HCT116 (cell line): ENCODE measurements at regions not wholly inside any gene's neighbourhood (a gene's known extent, or its start where the extent isn't known, plus 50 kb on each side); places are given as distances from the start of the nearest gene placed in this dataset.

Source experiments
- CTCF ChIP-seq, 3 experiments: fragments of 200-600 bp in 1 of 3; sonication (generic) in 1 of 3; IDR thresholded peaks in 2 of 3; conservative IDR thresholded peaks in 1 of 3; 2 replicates each; pipeline ENCODE4 v1.5.1; 2012 to 2017; ENCODE audit warnings: low read depth in 2 of 3, low read length in 2 of 3, antibody characterized with exemption in 1 of 3, borderline replicate concordance in 1 of 3, control low read depth in 1 of 3, mild to moderate bottlenecking in 1 of 3, mixed read lengths in 1 of 3, mixed run types in 1 of 3, moderate library complexity in 1 of 3; ENCODE audit not compliant: insufficient read depth in 1 of 3
- EZH2 ChIP-seq: fragments of 200-600 bp; sonication (generic); IDR thresholded peaks from 2 replicates; pipeline ENCODE4 v1.6.1; 2017; ENCODE audit warnings: antibody characterized with exemption, mixed run types
- EZH2phosphoT487 ChIP-seq: fragments of 200-600 bp; IDR thresholded peaks from 2 replicates; pipeline ENCODE4 v1.6.1; 2018; ENCODE audit warnings: antibody characterized with exemption, borderline replicate concordance
- FOSL1 ChIP-seq: IDR thresholded peaks from 2 replicates; pipeline ENCODE4 v1.6.1; 2012; ENCODE audit warnings: low read depth
- MAX ChIP-seq: IDR thresholded peaks from 2 replicates; pipeline ENCODE4 v1.6.1; 2012
- POLR2A ChIP-seq: IDR thresholded peaks from 2 replicates; pipeline ENCODE4 v1.7.0; 2011; ENCODE audit warnings: borderline replicate concordance; ENCODE audit not compliant: insufficient read depth, insufficient read length; ENCODE audit errors: extremely low read depth
- POLR2AphosphoS5 ChIP-seq: IDR thresholded peaks from 2 replicates; pipeline ENCODE4 v1.6.1; 2011; ENCODE audit warnings: mild to moderate bottlenecking, low read depth, low read length, moderate library complexity
- SP1 ChIP-seq: IDR thresholded peaks from 2 replicates; pipeline ENCODE4 v1.6.1; 2012; ENCODE audit warnings: low read depth
- SRF ChIP-seq: IDR thresholded peaks from 2 replicates; pipeline ENCODE4 v1.6.1; 2012; ENCODE audit warnings: low read depth
- ZNF274 ChIP-seq: fragments of 200-500 bp; sonication (Bioruptor generic); IDR thresholded peaks from 2 replicates; pipeline ENCODE4 v1.6.1; 2014; ENCODE audit warnings: mild to moderate bottlenecking, low read depth, low read length, inconsistent platforms

DNA sequence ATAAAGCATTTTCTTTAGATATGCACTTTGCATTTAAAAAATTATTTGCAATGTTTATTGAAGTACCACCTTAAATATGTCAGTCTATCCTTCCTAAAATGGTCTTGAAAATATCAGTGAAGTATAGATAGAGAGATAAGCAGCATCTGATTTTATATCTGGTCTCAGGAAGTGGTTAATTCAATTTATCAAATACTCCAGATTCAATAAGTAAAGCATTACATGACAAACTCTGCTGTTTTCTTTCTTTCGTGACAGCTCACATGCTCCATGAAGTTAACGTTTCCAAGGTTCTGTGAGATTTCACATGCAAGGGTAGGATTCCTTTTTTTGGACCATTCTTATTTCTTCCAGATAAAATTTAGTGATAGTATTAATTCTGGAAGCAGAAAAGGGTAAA lies 775.4 kb upstream of the ROBO1 start:
- TF ChIP-seq SP1 = no peak
- TF ChIP-seq CTCF (IDR thresholded peaks at IDR 0.05 in 2 of 3, conservative IDR thresholded peaks at IDR 0.05 in 1 of 3; ENCODE audit: borderline replicate concordance in 1 of 3, insufficient read depth in 1 of 3, low read depth in 2 of 3, low read length in 2 of 3) = no peak
- no peak for TF ChIP-seq ZNF274
- TF ChIP-seq POLR2AphosphoS5 = no peak
- no peak for TF ChIP-seq EZH2
- no peak for TF ChIP-seq MAX
- no peak for TF ChIP-seq POLR2A
- TF ChIP-seq SRF = no peak
- no peak for TF ChIP-seq EZH2phosphoT487
- TF ChIP-seq FOSL1 = no peak
